K562 (cell line): ENCODE measurements at regions not wholly inside any gene's neighbourhood (a gene's known extent, or its start where the extent isn't known, plus 50 kb on each side); places are given as distances from the start of the nearest gene placed in this dataset.

Experiments
- ATAC-seq: fragments of 200-7000 bp; cut with Tn5 transposase; 3 replicates; pipeline ENCODE4 v1.9.1; 2020; ENCODE audit warnings: moderate library complexity
- BruUV-seq: library from RNA; stranded (reverse); fragments of 400-500 nt; replicated peaks from 2 replicates; lab custom pipeline; 2021; lab: Mats Ljungman, UMichigan
- CTCF ChIA-PET: fragments of 300-600 bp; formaldehyde crosslinking; extraction: SDS; loops from one replicate; lab custom pipeline; 2021; ENCODE audit warnings: low intra/inter-chr PET ratio; lab: Yijun Ruan, JAX
- POLR2A ChIA-PET: fragments of 300-600, 350-650 bp; sonication (Branson Sonifier 250); formaldehyde crosslinking; extraction: SDS; loops from one replicate; lab custom pipeline; 2021; ENCODE audit warnings: antibody characterized with exemption, inconsistent platforms; lab: Yijun Ruan, JAX
- DNase-seq, 4 experiments: peaks; one replicate each; pipeline versions ENCODE4 v3.0.0 to v3.0.0-alpha.2; 2011 to 2018; ENCODE audit warnings: low spot score in 3 of 4, mixed read lengths in 3 of 4; ENCODE audit errors: extremely low read depth in 1 of 4
- FAIRE-seq: peaks from 2 replicates; lab custom pipeline; 2011; peaks lifted over from hg19 to GRCh38; lab: Jason Lieb, UNC
- H2AFZ ChIP-seq: 2 replicates; pipeline ENCODE4 v1.6.0; 2011; ENCODE audit warnings: low read depth, low read length, control low read depth, inconsistent platforms
- H3K27ac ChIP-seq: fragments of 200-600 bp; 3 replicates; pipeline ENCODE4 v1.8.0; 2011; ENCODE audit warnings: low read depth, mild to moderate bottlenecking, control low read depth, inconsistent platforms, low read length, moderate library complexity, mixed read lengths; ENCODE audit errors: extremely low read depth
- H3K27me3 ChIP-seq, 2 experiments: fragments of 300-600 bp in 1 of 2; 2 replicates in 1 of 2; 3 replicates in 1 of 2; pipeline versions ENCODE4 v1.6.0 to v1.8.0; 2011; ENCODE audit warnings: inconsistent platforms in 2 of 2, low read length in 2 of 2, mild to moderate bottlenecking in 1 of 2, mixed read lengths in 1 of 2, moderate library complexity in 1 of 2; ENCODE audit not compliant: control insufficient read depth in 2 of 2, insufficient read depth in 2 of 2
- H3K36me3 ChIP-seq: fragments of 300-600 bp; 3 replicates; pipeline ENCODE4 v1.8.0; 2011; ENCODE audit warnings: mild to moderate bottlenecking, low read length, inconsistent platforms; ENCODE audit not compliant: control insufficient read depth, insufficient read depth
- H3K4me1 ChIP-seq, 2 experiments: fragments of 200-600 bp in 1 of 2; replicated peaks in 1 of 2; 2 replicates in 1 of 2; 3 replicates in 1 of 2; pipeline versions ENCODE4 v1.5.1 to v1.8.0; 2011; ENCODE audit warnings: inconsistent platforms in 2 of 2, low read length in 2 of 2, mild to moderate bottlenecking in 1 of 2, mixed read lengths in 1 of 2, moderate library complexity in 1 of 2; ENCODE audit not compliant: control insufficient read depth in 2 of 2, insufficient read depth in 2 of 2
- H3K4me2 ChIP-seq: 2 replicates; pipeline ENCODE4 v1.6.1; 2011; ENCODE audit warnings: low read length, control low read depth, inconsistent platforms, mixed read lengths; ENCODE audit not compliant: insufficient read depth
- H3K4me3 ChIP-seq: fragments of 200-600 bp; sonication (generic), shearing (Covaris generic); 2 replicates; pipeline ENCODE4 v1.5.1; 2016; ENCODE audit warnings: control low read depth, inconsistent platforms
- H3K79me2 ChIP-seq: fragments of 200-600 bp; 3 replicates; pipeline ENCODE4 v1.8.0; 2011; ENCODE audit warnings: low read length, inconsistent platforms; ENCODE audit not compliant: control insufficient read depth, insufficient read depth
- H3K9ac ChIP-seq, 2 experiments: 2 replicates each; pipeline versions ENCODE4 v1.6.0 to v1.6.1; 2011; ENCODE audit warnings: low read depth in 2 of 2, low read length in 2 of 2, control low read depth in 1 of 2, inconsistent platforms in 1 of 2, mild to moderate bottlenecking in 1 of 2, mixed read lengths in 1 of 2; ENCODE audit not compliant: insufficient read depth in 1 of 2
- H3K9me1 ChIP-seq: one replicate; pipeline ENCODE4 v1.6.0; 2011; ENCODE audit warnings: inconsistent platforms, mild to moderate bottlenecking, low read length, moderate library complexity; ENCODE audit not compliant: control insufficient read depth, insufficient read depth
- H3K9me3 ChIP-seq: replicated peaks from 2 replicates; pipeline ENCODE4 v1.5.1; 2011; ENCODE audit warnings: low read depth, low read length, inconsistent platforms; ENCODE audit not compliant: control insufficient read depth, insufficient read depth
- H4K20me1 ChIP-seq: replicated peaks from 2 replicates; pipeline ENCODE4 v1.6.1; 2011; ENCODE audit warnings: low read length, inconsistent platforms, mixed read lengths; ENCODE audit not compliant: control insufficient read depth, insufficient read depth
- BACH1 ChIP-seq: fragments of 200-800 bp; sonication (Bioruptor generic); IDR thresholded peaks from 2 replicates; pipeline ENCODE4 v1.6.1; 2016; ENCODE audit warnings: missing genetic modification characterization, missing compliant biosample characterization
- BDP1 ChIP-seq: IDR thresholded peaks from 3 replicates; pipeline ENCODE4 v1.6.1; 2011; ENCODE audit not compliant: insufficient read length, insufficient read depth
- EZH2 ChIP-seq: IDR thresholded peaks from 2 replicates; pipeline ENCODE4 v1.6.1; 2012; ENCODE audit warnings: low read depth, mild to moderate bottlenecking, inconsistent platforms, low read length, borderline replicate concordance
- KLF10 ChIP-seq: fragments of 250-450 bp; sonication (Bioruptor Pico); IDR thresholded peaks from 2 replicates; pipeline ENCODE4 v1.6.1; 2021; ENCODE audit warnings: matching md5 sums
- MCM3 ChIP-seq: fragments of 450-650 bp; IDR thresholded peaks from 2 replicates; pipeline ENCODE4 v1.6.1; 2016
- NR2C1 ChIP-seq, 2 experiments: fragments of 450-650 bp; IDR thresholded peaks; 2 replicates each; pipeline ENCODE4 v1.6.1; 2017; ENCODE audit warnings: mild to moderate bottlenecking in 2 of 2, antibody characterized with exemption in 1 of 2, inconsistent platforms in 1 of 2, missing compliant biosample characterization in 1 of 2, missing genetic modification characterization in 1 of 2
- RAD51 ChIP-seq: fragments of 450-650 bp; IDR thresholded peaks from 2 replicates; pipeline ENCODE4 v1.7.1; 2016; ENCODE audit warnings: low read depth, mild to moderate bottlenecking, borderline replicate concordance
- SOX6 ChIP-seq: fragments of 450-650 bp; IDR thresholded peaks from 2 replicates; pipeline ENCODE4 v1.6.1; 2014; ENCODE audit warnings: mild to moderate bottlenecking
- WGBS: fragments of 100-300 bp; shearing (Covaris generic); methylation state at CpG from one replicate; pipeline ENCODE4 v1.1.6; 2016; ENCODE audit warnings: low coverage, mixed read lengths; ENCODE audit not compliant: insufficient coverage; ENCODE audit errors: missing lambda C conversion rate; 5-methylcytosine and 5-hydroxymethylcytosine counted together
- in situ Hi-C: fragments of 300-500 bp; cut with MboI; formaldehyde crosslinking; loops from 4 replicates; pipeline ENCODE4 v1.15.0; 2018; ENCODE audit warnings: inconsistent platforms, mixed read lengths
- intact Hi-C: fragments of 100-400 bp; cut with micrococcal nuclease; formaldehyde crosslinking; loops from 2 replicates; pipeline ENCODE4 v1.14.2; 2022
- TF ChIP-seq, protein P1 (sequence below): fragments of 450-650 bp; IDR thresholded peaks from one replicate; pipeline ENCODE4 v1.6.1; 2018; ENCODE audit warnings: mild to moderate bottlenecking, moderate library complexity; ENCODE audit not compliant: partially characterized antibody
- TF ChIP-seq, protein P2 (sequence below): fragments of 450-650 bp; formaldehyde crosslinking; IDR thresholded peaks from 2 replicates; pipeline ENCODE4 v1.4.0; 2020; ENCODE audit warnings: mild to moderate bottlenecking, moderate library complexity

DNA sequence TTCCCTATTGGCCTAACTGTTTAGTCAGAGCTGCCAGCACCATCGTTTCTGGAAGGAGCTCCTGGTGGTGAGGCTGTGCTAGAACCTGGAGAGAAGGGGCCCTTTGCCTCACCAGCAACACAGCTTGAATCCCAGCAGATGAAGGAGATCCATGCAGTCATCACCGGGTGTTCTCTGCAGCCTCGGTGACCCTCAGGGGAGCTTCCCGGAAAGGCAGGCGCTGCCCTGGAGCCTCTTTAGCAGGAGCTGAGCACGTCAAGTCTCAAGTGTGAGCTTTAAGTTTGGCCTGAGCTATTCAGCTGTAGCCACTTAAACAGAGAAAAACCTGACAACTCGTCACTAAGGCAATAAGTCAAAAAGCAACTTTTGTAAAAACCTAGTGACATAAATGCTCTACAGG lies 181.2 kb upstream of the FOXQ1 start:
- no peaks in the 10 kb centered on the region for H3K79me2 ChIP-seq
- H3K27me3 ChIP-seq = peaks cover 0 to 31% of the 10 kb centered on the region in 2 experiments; a peak in 2 of 5 replicates
- FAIRE-seq = no peak
- no peak overlapping the region for H2AFZ ChIP-seq
- ATAC-seq = no peak
- DNase-seq = no peak
- 0 out of 2 replicates have a peak, but pooled peaks cover 4% of the 10 kb centered on the region for H4K20me1 ChIP-seq
- H3K4me1 ChIP-seq = no peaks in the 10 kb centered on the region
- H3K9me3 ChIP-seq = no peaks in the 10 kb centered on the region
- ChIA-PET CTCF (no interaction called here), POLR2A (no interaction called here)
- H3K36me3 ChIP-seq = no peaks in the 10 kb centered on the region
- 0% methylated on average over 7 of the region's 7 CpGs for WGBS
- H3K27ac ChIP-seq = no peak overlapping the region
- no peak overlapping the region for H3K4me3 ChIP-seq
- in situ Hi-C loops = no loop called here
- H3K4me2 ChIP-seq = no peak overlapping the region
- no TSS peak for BruUV-seq
- no peak for TF ChIP-seq EZH2
- TF ChIP-seq, protein P1, sequence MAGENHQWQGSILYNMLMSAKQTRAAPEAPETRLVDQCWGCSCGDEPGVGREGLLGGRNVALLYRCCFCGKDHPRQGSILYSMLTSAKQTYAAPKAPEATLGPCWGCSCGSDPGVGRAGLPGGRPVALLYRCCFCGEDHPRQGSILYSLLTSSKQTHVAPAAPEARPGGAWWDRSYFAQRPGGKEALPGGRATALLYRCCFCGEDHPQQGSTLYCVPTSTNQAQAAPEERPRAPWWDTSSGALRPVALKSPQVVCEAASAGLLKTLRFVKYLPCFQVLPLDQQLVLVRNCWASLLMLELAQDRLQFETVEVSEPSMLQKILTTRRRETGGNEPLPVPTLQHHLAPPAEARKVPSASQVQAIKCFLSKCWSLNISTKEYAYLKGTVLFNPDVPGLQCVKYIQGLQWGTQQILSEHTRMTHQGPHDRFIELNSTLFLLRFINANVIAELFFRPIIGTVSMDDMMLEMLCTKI = no peak
- no peak for TF ChIP-seq MCM3
- no peak for TF ChIP-seq NR2C1 (IDR thresholded peaks at IDR 0.05)
- no peak for TF ChIP-seq NR2C1 (tag; IDR thresholded peaks at IDR 0.05)
- TF ChIP-seq RAD51 = no peak
- TF ChIP-seq SOX6 = no peak
- no peak for TF ChIP-seq BDP1
- TF ChIP-seq, protein P2, sequence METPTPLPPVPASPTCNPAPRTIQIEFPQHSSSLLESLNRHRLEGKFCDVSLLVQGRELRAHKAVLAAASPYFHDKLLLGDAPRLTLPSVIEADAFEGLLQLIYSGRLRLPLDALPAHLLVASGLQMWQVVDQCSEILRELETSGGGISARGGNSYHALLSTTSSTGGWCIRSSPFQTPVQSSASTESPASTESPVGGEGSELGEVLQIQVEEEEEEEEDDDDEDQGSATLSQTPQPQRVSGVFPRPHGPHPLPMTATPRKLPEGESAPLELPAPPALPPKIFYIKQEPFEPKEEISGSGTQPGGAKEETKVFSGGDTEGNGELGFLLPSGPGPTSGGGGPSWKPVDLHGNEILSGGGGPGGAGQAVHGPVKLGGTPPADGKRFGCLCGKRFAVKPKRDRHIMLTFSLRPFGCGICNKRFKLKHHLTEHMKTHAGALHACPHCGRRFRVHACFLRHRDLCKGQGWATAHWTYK = no peak
- TF ChIP-seq BACH1 (tag) = no peak
- TF ChIP-seq KLF10 (CRISPR knock-in tag) = no peak
- no peak overlapping the region for H3K9ac ChIP-seq
- intact Hi-C loops = no loop called here
- no peaks in the 10 kb centered on the region for H3K9me1 ChIP-seq
